Left lung (tissue), 4 donors: ENCODE measurements at regions not wholly inside any gene's neighbourhood (a gene's known extent, or its start where the extent isn't known, plus 50 kb on each side); places are given as distances from the start of the nearest gene placed in this dataset.

Experiments
- ATAC-seq: fragments of 200-7000 bp; cut with Tn5 transposase; one replicate; pipeline ENCODE4 v1.9.1; 2020; ENCODE audit warnings: moderate library complexity
- DNase-seq, 4 donors: peaks; one replicate each; pipeline ENCODE4 v3.0.0-alpha.2; 2013 to 2020
- H3K27ac ChIP-seq, 2 donors: fragments of 200-600 bp; sonication (generic) in 1 of 2; one replicate each; pipeline versions ENCODE4 v1.5.0 to v1.8.0; 2020 to 2021
- H3K27me3 ChIP-seq, 2 donors: fragments of 200-600 bp; sonication (generic) in 1 of 2; one replicate each; pipeline versions ENCODE4 v1.5.0 to v1.8.0; 2020 to 2021
- H3K36me3 ChIP-seq, 2 donors: fragments of 200-600 bp; sonication (generic) in 1 of 2; one replicate each; pipeline versions ENCODE4 v1.5.0 to v1.8.0; 2020 to 2021
- H3K4me1 ChIP-seq, 2 donors: fragments of 200-600 bp; one replicate each; pipeline ENCODE4 v1.8.0; 2021
- H3K4me3 ChIP-seq, 2 donors: fragments of 200-600 bp; sonication (generic) in 1 of 2; one replicate each; pipeline versions ENCODE4 v1.5.0 to v1.8.0; 2020 to 2021; ENCODE audit warnings: mild to moderate bottlenecking in 1 of 2
- H3K9me3 ChIP-seq, 2 donors: fragments of 200-600 bp; sonication (generic) in 1 of 2; one replicate each; pipeline versions ENCODE4 v1.5.0 to v1.8.0; 2020 to 2021
- CTCF ChIP-seq, 2 donors: fragments of 200-600 bp; sonication (generic) in 1 of 2; IDR thresholded peaks; one replicate each; pipeline versions ENCODE4 v1.5.0 to v1.8.0; 2021; ENCODE audit warnings: antibody characterized with exemption in 2 of 2
- intact Hi-C, 2 donors: fragments of 100-400 bp; cut with DNase I; formaldehyde crosslinking; loops; one replicate each; pipeline versions ENCODE4 v1.11.2 to v1.14.2; 2022
- donor health status: DM: no; HTN: yes; CAD: no.
- donor health status: DM: no; HTN: no; CAD: no.

- Histone ChIP-seq H3K4me3 (no peak overlapping the region), H3K27me3 (no peaks in the 10 kb centered on the region), H3K4me1 (no peaks in the 10 kb centered on the region), H3K27ac (no peak overlapping the region), H3K36me3 (no peaks in the 10 kb centered on the region), H3K9me3 (peaks cover 0 to 20% of the 10 kb centered on the region in 2 donors)
- intact Hi-C loops: no loop called here
- TF ChIP-seq CTCF (IDR thresholded peaks at IDR 0.05): no peak
- DNase-seq (peak in 2 of 4 donors; percentile 93 to 94), ATAC-seq (peak; percentile 44)
Observed at GRCh38 chr2:149972066-149972465, 384.5 kb upstream of the MMADHC start.

GRCh38 chr2:149954981-149955600 is 367.5 kb upstream of the MMADHC start:
- H3K36me3 ChIP-seq: no peaks in the 10 kb centered on the region
- ATAC-seq (no peak), DNase-seq (peak in 2 of 4 donors; percentile 12 to 13)
- no peaks in the 10 kb centered on the region for H3K4me1 ChIP-seq
- no peak overlapping the region for H3K27ac ChIP-seq
- no peaks in the 10 kb centered on the region for H3K27me3 ChIP-seq
- TF ChIP-seq CTCF (IDR thresholded peaks at IDR 0.05): no peak
- intact Hi-C loops: no loop called here
- H3K9me3 ChIP-seq: peaks cover 0 to 11% of the 10 kb centered on the region in 2 donors
- H3K4me3 ChIP-seq: no peak overlapping the region

- Histone ChIP-seq H3K4me3 (no peak overlapping the region), H3K36me3 (no peaks in the 10 kb centered on the region), H3K9me3 (peaks cover 0 to 4% of the 10 kb centered on the region in 2 donors), H3K27ac (no peak overlapping the region), H3K4me1 (no peaks in the 10 kb centered on the region), H3K27me3 (no peaks in the 10 kb centered on the region)
- DNase-seq: no peak
- ATAC-seq: no peak
- no peak for TF ChIP-seq CTCF (IDR thresholded peaks at IDR 0.05)
- intact Hi-C loops: no loop called here
Observed at GRCh38 chr2:149953627-149954026, 366.1 kb upstream of the MMADHC start.

GRCh38 chr2:149931486-149931885 is 343.9 kb upstream of the MMADHC start:
- Histone ChIP-seq H3K27me3 (no peaks in the 10 kb centered on the region), H3K36me3 (no peaks in the 10 kb centered on the region), H3K4me3 (no peak overlapping the region), H3K27ac (no peak overlapping the region), H3K4me1 (no peaks in the 10 kb centered on the region), H3K9me3 (no peaks in the 10 kb centered on the region)
- intact Hi-C loops: no loop called here
- TF ChIP-seq CTCF (IDR thresholded peaks at IDR 0.05): no peak
- DNase-seq (no peak), ATAC-seq (no peak)

GRCh38 chr2:149928011-149928410 is 340.4 kb upstream of the MMADHC start:
- intact Hi-C loops: no loop called here
- no peak for TF ChIP-seq CTCF (IDR thresholded peaks at IDR 0.05)
- no peak overlapping the region for H3K27ac ChIP-seq
- H3K36me3 ChIP-seq: no peaks in the 10 kb centered on the region
- DNase-seq: no peak
- H3K4me3 ChIP-seq: no peak overlapping the region
- no peaks in the 10 kb centered on the region for H3K27me3 ChIP-seq
- H3K9me3 ChIP-seq: no peaks in the 10 kb centered on the region
- H3K4me1 ChIP-seq: no peaks in the 10 kb centered on the region
- ATAC-seq: no peak
